ENCODE measurements at regions not wholly inside any gene's neighbourhood (a gene's known extent, or its start where the extent isn't known, plus 50 kb on each side); places are given as distances from the start of the nearest gene placed in this dataset.

- no peak for DNase-seq
These were observed 121.9 kb upstream of the ARHGEF3 start for GRCh38 chr3:56923526-56924224.

- no peak for DNase-seq
These were observed 120.1 kb upstream of the ARHGEF3 start for GRCh38 chr3:56921573-56922453.

GRCh38 chr3:56919797-56920195 is 118.0 kb upstream of the ARHGEF3 start:
- DNase-seq, result no peak

- DNase-seq, result no peak
These were observed 117.5 kb upstream of the ARHGEF3 start for GRCh38 chr3:56919137-56919796.

- DNase-seq, result no peak
These were observed 116.4 kb upstream of the ARHGEF3 start for GRCh38 chr3:56918111-56918568.

- no peak for DNase-seq
These were observed 115.8 kb upstream of the ARHGEF3 start for GRCh38 chr3:56917361-56918110.

- no peak for DNase-seq
These were observed 115.1 kb upstream of the ARHGEF3 start for GRCh38 chr3:56916716-56917360.

GRCh38 chr3:56915966-56916586 is 114.3 kb upstream of the ARHGEF3 start:
- DNase-seq, result no peak

- no peak for DNase-seq
These were observed 112.9 kb upstream of the ARHGEF3 start for GRCh38 chr3:56914646-56915045.

GRCh38 chr3:56911363-56911762 is 109.6 kb upstream of the ARHGEF3 start:
- DNase-seq, result no peak

GRCh38 chr3:56909349-56909748 is 107.6 kb upstream of the ARHGEF3 start:
- no peak for DNase-seq

- no peak for DNase-seq
These were observed 106.3 kb upstream of the ARHGEF3 start for GRCh38 chr3:56908004-56908403.

- DNase-seq, result no peak
These were observed 102.9 kb upstream of the ARHGEF3 start for GRCh38 chr3:56904552-56905215.

- no peak for DNase-seq
These were observed 101.6 kb upstream of the ARHGEF3 start for GRCh38 chr3:56903231-56903782.

- DNase-seq, result no peak
These were observed 100.9 kb upstream of the ARHGEF3 start for GRCh38 chr3:56902468-56903160.

GRCh38 chr3:56900801-56901200 is 99.1 kb upstream of the ARHGEF3 start:
- no peak for DNase-seq

GRCh38 chr3:56899851-56900250 is 98.1 kb upstream of the ARHGEF3 start:
- DNase-seq, result no peak

GRCh38 chr3:56899078-56899477 is 97.3 kb upstream of the ARHGEF3 start:
- DNase-seq, result no peak

- DNase-seq, result no peak
These were observed 94.6 kb upstream of the ARHGEF3 start for GRCh38 chr3:56896357-56896756.

GRCh38 chr3:56894881-56895431 is 93.2 kb upstream of the ARHGEF3 start:
- no peak for DNase-seq
